Peyer's patch (tissue), 4 donors: ENCODE measurements at regions not wholly inside any gene's neighbourhood (a gene's known extent, or its start where the extent isn't known, plus 50 kb on each side); places are given as distances from the start of the nearest gene placed in this dataset.
A peak's percentile ranks its signal among the peaks of the same experiment; 100 is the strongest.

Source experiments
- DNase-seq, 3 donors: peaks; one replicate each; pipeline ENCODE4 v3.0.0-alpha.2; 2017 to 2019
- H3K27ac ChIP-seq, 4 donors: fragments of 200-600 bp; sonication (generic); one replicate each; pipeline ENCODE4 v1.5.1; 2016 to 2019
- H3K27me3 ChIP-seq, 2 donors: fragments of 200-600 bp; sonication (generic); one replicate each; pipeline ENCODE4 v1.5.1; 2019
- H3K36me3 ChIP-seq, 3 donors: fragments of 200-600 bp; sonication (generic); one replicate each; pipeline ENCODE4 v1.5.1; 2016 to 2019
- H3K4me1 ChIP-seq, 4 donors: fragments of 200-600 bp; sonication (generic); one replicate each; pipeline ENCODE4 v1.5.1; 2016 to 2019
- H3K4me3 ChIP-seq, 4 donors: fragments of 200-600 bp; sonication (generic); 1 replicate in 3 of 4; 2 replicates in 1 of 4; pipeline ENCODE4 v1.5.1; 2016 to 2019; ENCODE audit warnings: mild to moderate bottlenecking in 1 of 4
- H3K9me3 ChIP-seq, 4 donors: fragments of 200-600 bp; sonication (generic); one replicate each; pipeline ENCODE4 v1.5.1; 2016 to 2019; ENCODE audit warnings: mild to moderate bottlenecking in 1 of 4
- POLR2A ChIP-seq, 2 donors: fragments of 450-650 bp; IDR thresholded peaks; one replicate each; pipeline ENCODE4 v1.5.1; 2017; ENCODE audit warnings: antibody characterized with exemption in 2 of 2, mild to moderate bottlenecking in 2 of 2, moderate library complexity in 2 of 2
- TF ChIP-seq, protein P1 (sequence below), 6 experiments: fragments of 450-650 bp in 4 of 6; fragments of 200-600 bp in 2 of 6; sonication (generic) in 1 of 6; IDR thresholded peaks; one replicate each; pipeline ENCODE4 v1.5.1; 2017 to 2019; ENCODE audit warnings: antibody characterized with exemption in 6 of 6, mild to moderate bottlenecking in 3 of 6, moderate library complexity in 1 of 6

DNA sequence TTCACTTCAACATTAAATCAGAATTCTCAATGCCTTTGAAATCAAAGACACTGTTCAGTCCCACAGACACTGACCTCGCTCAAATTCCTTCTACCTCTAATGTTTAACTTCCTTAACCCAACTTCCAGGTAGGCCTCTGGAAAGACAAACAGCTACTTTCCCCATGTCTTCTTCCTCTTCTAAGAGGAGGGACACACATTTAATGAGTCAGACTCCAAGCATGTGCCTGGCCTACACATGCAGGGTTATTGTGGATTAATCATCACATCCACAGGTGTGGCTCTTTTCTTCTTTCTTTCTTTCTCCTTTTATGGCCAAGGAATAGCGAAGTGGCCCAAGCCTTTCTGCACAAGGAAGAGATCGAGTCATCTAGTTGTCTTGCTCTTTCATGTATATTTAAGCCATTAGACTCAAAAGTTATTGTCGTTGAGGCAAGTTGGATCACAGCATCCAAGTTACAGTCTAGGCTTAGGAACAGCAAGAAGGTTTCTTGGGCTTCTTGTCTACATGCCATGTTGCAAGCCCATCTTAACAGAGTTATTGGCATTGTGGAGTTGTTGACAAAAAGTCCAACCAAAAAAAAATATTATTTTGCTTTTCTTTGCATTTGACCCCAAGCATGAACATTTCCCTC is 387.8 kb downstream of the IRS1 start:
- no peaks in the 10 kb centered on the region for H3K9me3 ChIP-seq
- no peak overlapping the region for H3K4me3 ChIP-seq
- peak in 1 of 3 donors; percentile 63 for DNase-seq
- H3K4me1 ChIP-seq: no peaks in the 10 kb centered on the region
- no peaks in the 10 kb centered on the region for H3K27me3 ChIP-seq
- peak overlapping the region in 2 of 4 donors; percentile 3 to 54 for H3K27ac ChIP-seq
- TF ChIP-seq, protein P1, sequence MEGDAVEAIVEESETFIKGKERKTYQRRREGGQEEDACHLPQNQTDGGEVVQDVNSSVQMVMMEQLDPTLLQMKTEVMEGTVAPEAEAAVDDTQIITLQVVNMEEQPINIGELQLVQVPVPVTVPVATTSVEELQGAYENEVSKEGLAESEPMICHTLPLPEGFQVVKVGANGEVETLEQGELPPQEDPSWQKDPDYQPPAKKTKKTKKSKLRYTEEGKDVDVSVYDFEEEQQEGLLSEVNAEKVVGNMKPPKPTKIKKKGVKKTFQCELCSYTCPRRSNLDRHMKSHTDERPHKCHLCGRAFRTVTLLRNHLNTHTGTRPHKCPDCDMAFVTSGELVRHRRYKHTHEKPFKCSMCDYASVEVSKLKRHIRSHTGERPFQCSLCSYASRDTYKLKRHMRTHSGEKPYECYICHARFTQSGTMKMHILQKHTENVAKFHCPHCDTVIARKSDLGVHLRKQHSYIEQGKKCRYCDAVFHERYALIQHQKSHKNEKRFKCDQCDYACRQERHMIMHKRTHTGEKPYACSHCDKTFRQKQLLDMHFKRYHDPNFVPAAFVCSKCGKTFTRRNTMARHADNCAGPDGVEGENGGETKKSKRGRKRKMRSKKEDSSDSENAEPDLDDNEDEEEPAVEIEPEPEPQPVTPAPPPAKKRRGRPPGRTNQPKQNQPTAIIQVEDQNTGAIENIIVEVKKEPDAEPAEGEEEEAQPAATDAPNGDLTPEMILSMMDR (IDR thresholded peaks at IDR 0.05): no peak
- no peak for TF ChIP-seq POLR2A (IDR thresholded peaks at IDR 0.05)
- no peaks in the 10 kb centered on the region for H3K36me3 ChIP-seq

DNA sequence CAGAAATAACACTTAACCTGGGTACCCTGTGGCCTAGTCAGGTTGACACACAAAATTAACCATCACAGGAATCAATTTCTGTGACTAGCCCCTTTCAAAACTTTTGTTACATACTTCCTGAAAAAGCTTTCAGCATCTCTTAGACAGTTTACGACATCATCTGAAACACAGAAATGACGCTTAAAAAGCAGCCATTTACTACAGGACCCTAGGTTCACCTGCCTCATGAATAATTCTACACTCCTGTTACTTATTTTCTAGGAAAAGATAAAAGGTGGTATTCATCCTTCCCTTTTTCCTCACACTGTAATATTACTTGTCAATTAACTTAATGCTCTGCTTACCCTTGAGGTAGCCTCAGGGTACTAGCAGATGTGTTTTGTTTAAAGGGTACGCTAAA is 388.4 kb downstream of the IRS1 start:
- no peaks in the 10 kb centered on the region for H3K4me1 ChIP-seq
- no peaks in the 10 kb centered on the region for H3K9me3 ChIP-seq
- no peak overlapping the region for H3K4me3 ChIP-seq
- TF ChIP-seq POLR2A (IDR thresholded peaks at IDR 0.05): no peak
- TF ChIP-seq, protein P1 (IDR thresholded peaks at IDR 0.05): no peak
- H3K36me3 ChIP-seq: no peaks in the 10 kb centered on the region
- no peak for DNase-seq
- H3K27ac ChIP-seq: peak overlapping the region in 2 of 4 donors; percentile 3 to 54
- no peaks in the 10 kb centered on the region for H3K27me3 ChIP-seq

DNA sequence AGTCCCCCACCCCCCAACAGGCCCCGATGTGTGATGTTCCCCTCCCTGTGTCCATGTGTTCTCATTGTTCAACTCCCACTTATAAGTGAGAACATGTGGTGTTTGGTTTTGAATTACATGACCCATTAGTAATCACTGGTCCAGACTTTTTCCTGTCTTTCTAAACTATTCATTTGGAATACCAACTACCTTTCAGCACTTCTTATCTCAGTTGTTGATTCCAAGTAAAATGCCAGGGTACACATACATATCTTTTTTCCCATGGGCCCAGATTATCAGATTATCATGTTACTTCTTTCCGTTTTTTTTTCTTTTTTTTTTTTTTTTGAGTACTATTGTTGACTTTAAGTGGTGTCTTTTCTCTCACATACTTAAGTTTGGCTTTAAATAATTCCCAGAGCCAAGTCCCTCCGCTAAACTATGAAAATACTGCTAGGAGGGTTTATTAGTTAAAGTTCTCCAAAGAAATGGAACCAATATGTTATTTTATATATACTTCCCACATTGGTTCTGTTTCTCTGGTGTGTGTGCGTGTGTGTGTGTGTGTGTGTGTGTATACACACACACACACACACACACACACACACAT is 389.3 kb downstream of the IRS1 start:
- no peak overlapping the region for H3K27ac ChIP-seq
- TF ChIP-seq, protein P1 (IDR thresholded peaks at IDR 0.05): no peak
- TF ChIP-seq POLR2A (IDR thresholded peaks at IDR 0.05): no peak
- no peaks in the 10 kb centered on the region for H3K36me3 ChIP-seq
- no peaks in the 10 kb centered on the region for H3K9me3 ChIP-seq
- no peaks in the 10 kb centered on the region for H3K27me3 ChIP-seq
- H3K4me1 ChIP-seq: no peaks in the 10 kb centered on the region
- no peak for DNase-seq
- H3K4me3 ChIP-seq: no peak overlapping the region

DNA sequence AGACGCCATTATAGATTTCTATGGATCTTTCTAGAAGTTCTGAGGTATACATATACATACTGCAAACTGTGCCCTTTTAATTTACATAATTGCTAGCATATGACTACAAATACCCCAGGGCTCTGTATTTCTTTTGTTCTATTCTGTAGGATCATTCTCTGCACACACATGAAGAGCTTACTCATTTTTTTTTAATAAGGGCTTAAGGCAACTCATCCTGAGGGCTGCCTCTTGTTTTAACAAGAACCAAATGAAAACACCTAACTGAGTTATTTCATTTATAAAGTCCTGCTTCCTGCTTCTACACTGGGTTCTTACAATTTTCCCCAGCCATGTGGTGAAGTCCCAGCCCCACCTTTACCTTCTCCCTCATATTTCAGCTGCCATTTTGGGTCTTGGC is 390.5 kb downstream of the IRS1 start:
- Histone ChIP-seq H3K36me3 (no peaks in the 10 kb centered on the region), H3K27me3 (no peaks in the 10 kb centered on the region), H3K27ac (no peak overlapping the region), H3K4me3 (no peak overlapping the region), H3K4me1 (no peaks in the 10 kb centered on the region), H3K9me3 (no peaks in the 10 kb centered on the region)
- no peak for TF ChIP-seq POLR2A (IDR thresholded peaks at IDR 0.05)
- TF ChIP-seq, protein P1 (IDR thresholded peaks at IDR 0.05): no peak
- no peak for DNase-seq

DNA sequence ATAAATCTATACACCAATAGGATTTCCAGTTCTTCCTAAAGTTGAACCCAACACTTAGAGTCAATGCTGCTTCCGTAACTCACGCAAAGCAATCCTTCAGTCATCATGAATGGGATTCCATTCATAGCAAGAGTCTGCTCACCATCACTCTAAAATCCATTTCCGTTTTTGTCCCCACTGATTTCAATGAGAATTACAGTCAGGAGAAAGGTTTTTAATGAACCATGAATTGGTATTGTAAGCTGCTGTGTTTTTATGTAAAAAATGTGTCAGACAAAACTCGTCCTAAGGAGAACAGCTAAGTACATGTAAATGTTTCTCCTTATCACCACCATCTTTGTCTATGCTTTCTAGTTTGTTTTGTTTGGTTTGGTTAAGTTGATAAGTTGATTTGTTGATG is 391.5 kb downstream of the IRS1 start:
- no peaks in the 10 kb centered on the region for H3K36me3 ChIP-seq
- H3K27ac ChIP-seq: no peak overlapping the region
- TF ChIP-seq, protein P1 (IDR thresholded peaks at IDR 0.05): no peak
- no peak for TF ChIP-seq POLR2A (IDR thresholded peaks at IDR 0.05)
- H3K4me3 ChIP-seq: no peak overlapping the region
- H3K9me3 ChIP-seq: no peaks in the 10 kb centered on the region
- no peaks in the 10 kb centered on the region for H3K27me3 ChIP-seq
- no peaks in the 10 kb centered on the region for H3K4me1 ChIP-seq
- DNase-seq: no peak
